MM.1S (cell line): ENCODE measurements at regions not wholly inside any gene's neighbourhood (a gene's known extent, or its start where the extent isn't known, plus 50 kb on each side); places are given as distances from the start of the nearest gene placed in this dataset.

ENCODE experiments used
- DNase-seq: peaks from one replicate; pipeline ENCODE4 v3.0.0-alpha.2; 2015
- H2AFZ ChIP-seq: fragments of 300-600 bp; sonication (generic); 2 replicates; pipeline ENCODE4 v1.6.0; 2016; ENCODE audit warnings: antibody characterized with exemption, low read length
- H3F3A ChIP-seq: fragments of 300-600 bp; sonication (generic); 2 replicates; pipeline ENCODE4 v1.6.1; 2016; ENCODE audit warnings: mild to moderate bottlenecking, antibody characterized with exemption, low read length, moderate library complexity, mixed read lengths; ENCODE audit not compliant: insufficient read depth
- H3K27ac ChIP-seq: fragments of 300-600 bp; sonication (generic); 2 replicates; pipeline ENCODE4 v1.5.1; 2016; ENCODE audit warnings: mild to moderate bottlenecking, low read length
- H3K27me3 ChIP-seq: fragments of 300-600 bp; sonication (generic); replicated peaks from 2 replicates; pipeline ENCODE4 v1.6.0; 2016; ENCODE audit warnings: low read length; ENCODE audit not compliant: insufficient read depth
- H3K36me3 ChIP-seq: fragments of 300-600 bp; sonication (generic); replicated peaks from 2 replicates; pipeline ENCODE4 v1.6.1; 2016; ENCODE audit warnings: mild to moderate bottlenecking, low read length, mixed read lengths; ENCODE audit not compliant: insufficient read depth
- H3K4me1 ChIP-seq: fragments of 300-600 bp; sonication (generic); 2 replicates; pipeline ENCODE4 v1.6.1; 2016; ENCODE audit warnings: low read length, mixed read lengths
- H3K4me2 ChIP-seq: fragments of 300-600 bp; sonication (generic); 2 replicates; pipeline ENCODE4 v1.6.0; 2016; ENCODE audit warnings: low read depth, low read length
- H3K4me3 ChIP-seq: fragments of 300-600 bp; sonication (generic); 2 replicates; pipeline ENCODE4 v1.5.1; 2016; ENCODE audit warnings: low read length, mixed read lengths
- H3K79me2 ChIP-seq: fragments of 300-600 bp; sonication (generic); 2 replicates; pipeline ENCODE4 v1.6.1; 2016; ENCODE audit warnings: mixed run types, low read length, mixed read lengths
- H3K9ac ChIP-seq: fragments of 300-600 bp; sonication (generic); 2 replicates; pipeline ENCODE4 v1.6.1; 2016; ENCODE audit warnings: low read length, mixed read lengths
- H3K9me2 ChIP-seq: fragments of 300-600 bp; sonication (generic); replicated peaks from 2 replicates; pipeline ENCODE4 v1.6.1; 2016; ENCODE audit warnings: mild to moderate bottlenecking, low read length, mixed read lengths; ENCODE audit not compliant: insufficient read depth
- H3K9me3 ChIP-seq: fragments of 300-600 bp; sonication (generic); replicated peaks from 2 replicates; pipeline ENCODE4 v1.6.1; 2016; ENCODE audit warnings: mild to moderate bottlenecking, low read length, mixed read lengths; ENCODE audit not compliant: insufficient read depth
- H4K20me1 ChIP-seq: fragments of 300-600 bp; sonication (generic); 2 replicates; pipeline ENCODE4 v1.6.1; 2016; ENCODE audit warnings: mild to moderate bottlenecking, low read length, moderate library complexity, mixed read lengths; ENCODE audit not compliant: insufficient read depth
- EZH2 ChIP-seq: fragments of 300-600 bp; sonication (generic); optimal IDR thresholded peaks from 2 replicates; pipeline ENCODE3; 2017; ENCODE audit warnings: low read depth, mild to moderate bottlenecking, antibody characterized with exemption, low read length, mixed read lengths
- EZH2phosphoT487 ChIP-seq: fragments of 300-600 bp; sonication (generic); IDR thresholded peaks from 2 replicates; pipeline ENCODE4 v1.6.1; 2018; ENCODE audit warnings: antibody characterized with exemption, low read length
- TF ChIP-seq, protein P1 (sequence below): fragments of 300-600 bp; sonication (generic); IDR thresholded peaks from 2 replicates; pipeline ENCODE4 v1.5.1; 2016; ENCODE audit warnings: antibody characterized with exemption, low read length, mixed read lengths

DNA sequence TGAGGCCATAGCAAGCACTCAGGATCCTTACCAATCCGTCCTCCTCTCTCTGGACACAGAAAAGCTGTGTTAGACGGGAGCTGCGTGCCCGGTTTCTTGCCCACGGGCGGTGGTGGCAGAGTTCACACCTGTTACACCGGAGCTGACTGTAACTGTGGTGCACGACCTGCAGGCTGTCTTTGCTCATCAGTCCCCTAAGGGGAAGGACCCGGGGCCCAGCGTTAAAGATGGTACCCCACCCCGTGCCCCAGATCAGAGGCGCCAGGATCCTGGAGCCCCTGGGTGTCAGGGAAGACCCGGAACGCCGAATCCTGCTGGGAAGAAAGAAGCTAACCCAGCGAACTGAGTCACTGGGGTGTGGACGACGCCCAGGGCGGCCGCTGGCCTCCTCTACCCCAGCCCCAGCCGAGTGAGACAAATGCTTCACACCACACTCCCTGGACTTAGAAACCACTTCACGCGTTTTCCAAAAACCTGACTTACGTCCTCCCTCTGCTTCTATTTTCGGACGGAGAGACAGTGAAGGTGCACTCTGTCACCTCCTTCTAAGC, 293.6 kb upstream of the SALL3 start:
- Histone ChIP-seq H3K27ac (no peak overlapping the region), H4K20me1 (no peaks in the 10 kb centered on the region), H3K36me3 (no peaks in the 10 kb centered on the region), H3K79me2 (no peaks in the 10 kb centered on the region), H2AFZ (no peak overlapping the region), H3F3A (no peaks in the 10 kb centered on the region), H3K4me1 (no peaks in the 10 kb centered on the region), H3K4me2 (no peak overlapping the region), H3K4me3 (no peak overlapping the region), H3K27me3 (no peaks in the 10 kb centered on the region), H3K9ac (no peak overlapping the region), H3K9me2 (no peaks in the 10 kb centered on the region), H3K9me3 (no peaks in the 10 kb centered on the region)
- no peak for DNase-seq
- TF ChIP-seq EZH2 (no peak), EZH2phosphoT487 (no peak)
- TF ChIP-seq, protein P1, sequence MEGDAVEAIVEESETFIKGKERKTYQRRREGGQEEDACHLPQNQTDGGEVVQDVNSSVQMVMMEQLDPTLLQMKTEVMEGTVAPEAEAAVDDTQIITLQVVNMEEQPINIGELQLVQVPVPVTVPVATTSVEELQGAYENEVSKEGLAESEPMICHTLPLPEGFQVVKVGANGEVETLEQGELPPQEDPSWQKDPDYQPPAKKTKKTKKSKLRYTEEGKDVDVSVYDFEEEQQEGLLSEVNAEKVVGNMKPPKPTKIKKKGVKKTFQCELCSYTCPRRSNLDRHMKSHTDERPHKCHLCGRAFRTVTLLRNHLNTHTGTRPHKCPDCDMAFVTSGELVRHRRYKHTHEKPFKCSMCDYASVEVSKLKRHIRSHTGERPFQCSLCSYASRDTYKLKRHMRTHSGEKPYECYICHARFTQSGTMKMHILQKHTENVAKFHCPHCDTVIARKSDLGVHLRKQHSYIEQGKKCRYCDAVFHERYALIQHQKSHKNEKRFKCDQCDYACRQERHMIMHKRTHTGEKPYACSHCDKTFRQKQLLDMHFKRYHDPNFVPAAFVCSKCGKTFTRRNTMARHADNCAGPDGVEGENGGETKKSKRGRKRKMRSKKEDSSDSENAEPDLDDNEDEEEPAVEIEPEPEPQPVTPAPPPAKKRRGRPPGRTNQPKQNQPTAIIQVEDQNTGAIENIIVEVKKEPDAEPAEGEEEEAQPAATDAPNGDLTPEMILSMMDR = no peak

DNA sequence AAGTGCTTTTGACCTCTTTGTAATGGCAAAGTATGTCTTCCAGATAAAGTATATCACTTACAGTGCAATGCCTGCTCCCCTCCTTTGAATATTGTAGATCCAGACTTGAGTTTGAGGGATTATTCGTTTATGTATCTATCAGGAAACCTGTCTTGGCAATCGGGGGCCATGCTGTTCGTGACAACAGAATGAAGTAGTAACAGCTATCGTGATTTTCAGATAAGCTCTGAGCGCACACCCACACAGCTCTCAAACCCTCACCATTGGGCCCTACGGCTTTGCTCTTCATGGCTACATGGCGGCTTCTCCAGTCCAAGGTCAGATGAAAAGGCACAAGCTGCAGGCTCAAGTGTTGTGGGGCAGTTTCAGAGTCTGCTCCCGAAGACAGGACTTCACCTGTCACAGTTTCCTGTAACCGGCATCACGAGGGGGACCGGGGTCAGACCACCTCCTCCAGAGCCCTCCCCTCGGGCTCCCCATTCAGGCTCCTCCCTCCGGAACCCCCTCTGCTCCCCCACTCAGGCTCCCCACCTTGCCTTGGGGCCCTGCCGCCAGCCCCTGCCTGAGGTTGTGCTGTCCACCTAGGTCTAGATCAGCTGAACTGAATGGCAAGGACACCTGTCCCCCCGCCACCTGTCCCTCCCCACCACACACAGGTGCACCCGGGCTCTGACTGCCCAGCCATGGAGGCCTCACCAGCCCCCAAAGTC, 292.5 kb upstream of the SALL3 start:
- no peaks in the 10 kb centered on the region for H4K20me1 ChIP-seq
- no peaks in the 10 kb centered on the region for H3K79me2 ChIP-seq
- no peak overlapping the region for H3K27ac ChIP-seq
- no peaks in the 10 kb centered on the region for H3F3A ChIP-seq
- H3K27me3 ChIP-seq = no peaks in the 10 kb centered on the region
- TF ChIP-seq, protein P1 = no peak
- TF ChIP-seq EZH2phosphoT487 (no peak), EZH2 (no peak)
- DNase-seq = no peak
- no peaks in the 10 kb centered on the region for H3K9me3 ChIP-seq
- H2AFZ ChIP-seq = no peak overlapping the region
- no peaks in the 10 kb centered on the region for H3K9me2 ChIP-seq
- H3K36me3 ChIP-seq = no peaks in the 10 kb centered on the region
- no peak overlapping the region for H3K4me2 ChIP-seq
- H3K4me1 ChIP-seq = no peaks in the 10 kb centered on the region
- no peak overlapping the region for H3K9ac ChIP-seq
- H3K4me3 ChIP-seq = no peak overlapping the region

DNA sequence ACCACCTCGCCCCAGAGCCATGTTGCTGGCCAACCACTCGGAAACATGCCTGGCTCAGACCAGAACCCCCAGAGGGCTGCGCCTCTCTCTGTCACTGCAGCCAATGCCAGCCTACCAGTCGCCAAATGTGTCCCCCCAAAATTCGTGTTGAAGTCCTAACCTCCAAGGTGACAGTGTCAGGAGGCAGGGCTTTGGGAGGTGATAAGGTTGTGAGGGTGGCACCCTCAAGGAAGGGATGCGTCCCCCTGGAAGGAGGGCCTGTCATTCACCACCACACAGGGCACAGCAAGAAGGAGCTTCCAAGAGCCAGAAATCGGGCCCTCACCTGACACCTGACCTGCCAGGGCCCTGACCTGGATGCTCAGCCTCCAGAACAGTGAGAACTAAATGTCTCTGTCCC, 291.9 kb upstream of the SALL3 start:
- no peaks in the 10 kb centered on the region for H3K79me2 ChIP-seq
- no peak overlapping the region for H3K4me2 ChIP-seq
- H4K20me1 ChIP-seq = no peaks in the 10 kb centered on the region
- H3K9ac ChIP-seq = no peak overlapping the region
- no peaks in the 10 kb centered on the region for H3K9me2 ChIP-seq
- no peak for TF ChIP-seq EZH2phosphoT487
- TF ChIP-seq, protein P1 = no peak
- TF ChIP-seq EZH2 = no peak
- no peak for DNase-seq
- H3K27ac ChIP-seq = no peak overlapping the region
- H3K36me3 ChIP-seq = no peaks in the 10 kb centered on the region
- no peaks in the 10 kb centered on the region for H3K4me1 ChIP-seq
- no peak overlapping the region for H3K4me3 ChIP-seq
- no peaks in the 10 kb centered on the region for H3K27me3 ChIP-seq
- no peak overlapping the region for H2AFZ ChIP-seq
- H3K9me3 ChIP-seq = no peaks in the 10 kb centered on the region
- H3F3A ChIP-seq = no peaks in the 10 kb centered on the region
